Sigmoid colon (tissue), 6 donors: ENCODE measurements at regions not wholly inside any gene's neighbourhood (a gene's known extent, or its start where the extent isn't known, plus 50 kb on each side); places are given as distances from the start of the nearest gene placed in this dataset.

Source experiments
- DNase-seq: peaks from one replicate; pipeline ENCODE4 v3.0.0-alpha.2; 2019
- H3K27ac ChIP-seq, 4 donors: fragments of 200-600 bp; sonication (generic); one replicate each; pipeline ENCODE4 v1.5.1; 2016 to 2019; ENCODE audit warnings: mild to moderate bottlenecking in 1 of 4
- H3K27me3 ChIP-seq, 3 donors: fragments of 200-600 bp; sonication (generic); one replicate each; pipeline ENCODE4 v1.5.1; 2019; ENCODE audit warnings: mild to moderate bottlenecking in 1 of 3
- H3K36me3 ChIP-seq, 4 donors: fragments of 200-600 bp; sonication (generic); one replicate each; pipeline ENCODE4 v1.5.1; 2016 to 2019
- H3K4me1 ChIP-seq, 4 donors: fragments of 200-600 bp; sonication (generic); one replicate each; pipeline ENCODE4 v1.5.1; 2017 to 2019
- H3K4me3 ChIP-seq, 4 donors: fragments of 200-600 bp; sonication (generic); one replicate each; pipeline ENCODE4 v1.5.1; 2017 to 2019; ENCODE audit warnings: mild to moderate bottlenecking in 2 of 4, moderate library complexity in 1 of 4
- H3K9me3 ChIP-seq, 4 donors: fragments of 200-600 bp in 3 of 4; sonication (generic) in 3 of 4; one replicate each; pipeline versions ENCODE4 v1.5.1 to v1.6.1; 2013 to 2019
- CTCF ChIP-seq, 4 experiments: fragments of 450-650 bp in 3 of 4; fragments of 200-600 bp in 1 of 4; IDR thresholded peaks; one replicate each; pipeline ENCODE4 v1.5.1; 2016 to 2019; ENCODE audit warnings: antibody characterized with exemption in 4 of 4, mild to moderate bottlenecking in 3 of 4, moderate library complexity in 2 of 4
- EP300 ChIP-seq, 4 donors: sonication (generic); formaldehyde crosslinking; IDR thresholded peaks; one replicate each; pipeline ENCODE4 v1.6.1; 2017; ENCODE audit warnings: antibody characterized with exemption in 4 of 4
- POLR2A ChIP-seq, 2 donors: fragments of 450-650 bp; IDR thresholded peaks; one replicate each; pipeline ENCODE4 v1.6.1; 2016; ENCODE audit warnings: antibody characterized with exemption in 2 of 2, mild to moderate bottlenecking in 2 of 2, moderate library complexity in 2 of 2
- POLR2AphosphoS5 ChIP-seq, 4 donors: sonication (generic); formaldehyde crosslinking; IDR thresholded peaks; one replicate each; pipeline ENCODE4 v1.6.1; 2017; ENCODE audit warnings: antibody characterized with exemption in 4 of 4
- whole genome bisulfite sequencing, 2 donors: extraction: QIAGEN DNeasy Blood & Tissue Kit; methylation state at CpG; one replicate each; pipeline ENCODE4 v1.1.7; 2013; 5-methylcytosine and 5-hydroxymethylcytosine counted together
- intact Hi-C: fragments of 100-400 bp; cut with DNase I; formaldehyde crosslinking; loops from one replicate; pipeline ENCODE4 v1.15.1; 2023
- donor health status: healthy with polysubstance abuse.
- donor health status: healthy.

- no peak overlapping the region for H3K4me3 ChIP-seq
- no peak for TF ChIP-seq CTCF (IDR thresholded peaks at IDR 0.05)
- TF ChIP-seq POLR2AphosphoS5 (IDR thresholded peaks at IDR 0.05), result no peak
- no peak for TF ChIP-seq EP300 (IDR thresholded peaks at IDR 0.05)
- no peak for TF ChIP-seq POLR2A (IDR thresholded peaks at IDR 0.05)
- peak overlapping the region in 1 of 4 donors; percentile 45 for H3K27ac ChIP-seq
- peak; percentile 71 for DNase-seq
- H3K9me3 ChIP-seq, result peaks cover 0 to 4% (median 0%) of the 10 kb centered on the region in 4 donors
- H3K36me3 ChIP-seq, result no peaks in the 10 kb centered on the region
- no peaks in the 10 kb centered on the region for H3K27me3 ChIP-seq
- 19 to 48% methylated on average over 18 of the region's 18 CpGs for WGBS, 2 donors
- H3K4me1 ChIP-seq, result peaks cover 0 to 26% (median 20%) of the 10 kb centered on the region in 4 donors
- intact Hi-C loops, result loop anchor here (5.0 kb wide), 1 partner anchor 39 kb away; no protein-coding TSS in a partner anchor
Observed at GRCh38 chr10:5583525-5584175, 58.9 kb downstream of the CALML3 start.

DNA sequence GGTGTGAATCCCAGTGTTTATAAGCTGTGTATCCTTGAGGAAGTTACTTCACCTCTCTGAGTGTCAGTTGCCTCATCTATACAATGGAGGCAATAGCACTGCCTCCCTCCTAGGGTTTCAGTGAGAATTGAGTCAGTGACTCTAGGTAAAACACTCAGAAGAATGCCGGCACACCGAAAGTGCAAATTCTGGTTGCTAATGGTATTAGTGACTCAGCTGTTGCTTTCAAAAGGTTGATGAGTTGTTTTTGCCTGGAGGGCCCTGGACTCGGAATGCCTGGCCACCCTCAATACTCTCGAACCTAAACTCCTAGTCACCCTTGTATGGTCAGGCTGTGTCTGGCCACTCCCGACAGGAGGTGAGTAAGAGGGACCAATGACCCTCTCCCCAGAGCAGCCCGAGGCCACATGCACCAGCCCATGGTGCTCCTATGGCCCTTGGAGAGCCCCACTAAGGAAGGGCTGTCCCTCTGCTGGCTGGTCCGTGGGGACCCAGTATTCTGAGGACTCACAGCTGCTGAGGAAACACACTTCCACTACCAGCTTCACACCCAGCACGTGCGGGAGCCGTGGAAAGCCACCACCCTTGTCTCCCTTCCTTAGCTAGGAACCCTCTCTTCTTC, 60.2 kb downstream of the CALML3 start:
- intact Hi-C loops, result loop anchor here (5.0 kb wide), 1 partner anchor 37 kb away; no protein-coding TSS in a partner anchor
- WGBS, 2 donors, result 78 to 86% methylated on average over 10 of the region's 10 CpGs
- peaks cover 0 to 26% (median 20%) of the 10 kb centered on the region in 4 donors for H3K4me1 ChIP-seq
- no peaks in the 10 kb centered on the region for H3K27me3 ChIP-seq
- DNase-seq, result peak; percentile 52
- no peaks in the 10 kb centered on the region for H3K36me3 ChIP-seq
- no peak overlapping the region for H3K4me3 ChIP-seq
- H3K9me3 ChIP-seq, result peaks cover 0 to 4% (median 0%) of the 10 kb centered on the region in 4 donors
- peak overlapping the region in 1 of 4 donors; percentile 14 for H3K27ac ChIP-seq
- TF ChIP-seq POLR2AphosphoS5 (IDR thresholded peaks at IDR 0.05), result no peak
- TF ChIP-seq POLR2A (IDR thresholded peaks at IDR 0.05), result no peak
- TF ChIP-seq CTCF (IDR thresholded peaks at IDR 0.05), result no peak
- TF ChIP-seq EP300 (IDR thresholded peaks at IDR 0.05), result no peak

- peaks cover 0 to 26% (median 20%) of the 10 kb centered on the region in 4 donors for H3K4me1 ChIP-seq
- H3K36me3 ChIP-seq, result no peaks in the 10 kb centered on the region
- intact Hi-C loops, result no loop called here
- H3K4me3 ChIP-seq, result no peak overlapping the region
- peak overlapping the region in 1 of 4 donors; percentile 14 for H3K27ac ChIP-seq
- no peak for TF ChIP-seq POLR2AphosphoS5 (IDR thresholded peaks at IDR 0.05)
- TF ChIP-seq POLR2A (IDR thresholded peaks at IDR 0.05), result no peak
- no peak for TF ChIP-seq CTCF (IDR thresholded peaks at IDR 0.05)
- TF ChIP-seq EP300 (IDR thresholded peaks at IDR 0.05), result no peak
- 67 to 73% methylated on average over 7 of the region's 7 CpGs for WGBS, 2 donors
- peaks cover 0 to 4% (median 0%) of the 10 kb centered on the region in 4 donors for H3K9me3 ChIP-seq
- DNase-seq, result peak; percentile 49
- no peaks in the 10 kb centered on the region for H3K27me3 ChIP-seq
Observed at GRCh38 chr10:5585517-5586206, 60.9 kb downstream of the CALML3 start.

DNA sequence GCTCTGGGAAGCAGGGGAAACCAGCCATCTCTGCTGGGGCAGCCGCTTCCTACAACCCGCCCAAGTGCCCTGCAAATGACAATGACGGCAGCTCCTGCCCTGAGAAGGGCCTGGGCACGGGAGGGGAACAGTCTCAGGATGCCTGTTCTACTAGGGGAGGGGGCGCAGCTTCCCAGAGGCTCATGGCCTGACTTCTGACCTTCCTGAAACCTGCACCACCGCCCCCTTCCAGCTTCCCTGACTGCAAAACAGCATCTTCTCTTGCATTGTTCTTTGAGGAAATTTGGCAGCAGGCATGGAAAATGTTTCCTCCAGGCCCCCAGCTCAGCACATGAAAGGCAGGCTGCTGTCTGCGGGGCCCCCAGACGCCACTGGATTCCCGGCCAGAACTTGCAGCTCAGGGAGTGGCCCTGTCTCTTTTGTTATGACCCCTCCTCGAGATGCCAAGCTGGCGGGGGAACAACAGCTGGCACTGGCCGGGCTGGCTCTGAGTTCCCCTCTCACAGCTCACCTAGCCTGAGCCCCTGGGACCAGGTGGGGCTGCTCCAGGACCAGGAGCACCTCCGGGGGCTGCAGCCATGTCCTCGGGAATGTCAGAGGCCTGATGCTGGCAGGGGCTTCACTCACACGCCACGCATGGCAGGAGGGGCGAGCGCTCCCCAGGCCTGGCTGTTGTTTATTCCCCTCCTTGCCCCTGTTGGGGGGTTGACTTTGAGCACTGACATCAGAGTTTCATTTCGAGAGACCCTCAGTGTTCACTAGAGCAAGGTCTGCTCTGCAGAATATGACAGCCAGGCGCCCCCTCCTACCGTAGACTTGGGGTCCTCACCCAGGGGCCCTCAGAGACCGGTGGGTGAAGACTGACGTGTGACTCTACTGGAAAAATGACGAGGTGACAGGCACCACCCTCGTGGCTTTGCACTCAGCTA, 62.7 kb downstream of the CALML3 start:
- whole genome bisulfite sequencing, 2 donors, result 79% methylated on average over 25 of the region's 25 CpGs
- H3K4me3 ChIP-seq, result no peak overlapping the region
- no peaks in the 10 kb centered on the region for H3K27me3 ChIP-seq
- peaks cover 0 to 26% (median 20%) of the 10 kb centered on the region in 4 donors for H3K4me1 ChIP-seq
- peak; percentile 67 for DNase-seq
- no peak for TF ChIP-seq EP300 (IDR thresholded peaks at IDR 0.05)
- peak in 1 of 4 donors; percentile 25 for TF ChIP-seq POLR2AphosphoS5 (IDR thresholded peaks at IDR 0.05)
- H3K27ac ChIP-seq, result peak overlapping the region in 2 of 4 donors; percentile 27 to 58
- intact Hi-C loops, result no loop called here
- no peaks in the 10 kb centered on the region for H3K36me3 ChIP-seq
- H3K9me3 ChIP-seq, result no peaks in the 10 kb centered on the region
